NCI-H2196 (cell line): ENCODE measurements at regions not wholly inside any gene's neighbourhood (a gene's known extent, or its start where the extent isn't known, plus 50 kb on each side); places are given as distances from the start of the nearest gene placed in this dataset.

Experiments used
- DNase-seq: peaks from one replicate; lab custom pipeline; 2025; ENCODE audit not compliant: unreplicated experiment; lab: John Stamatoyannopoulos, UW

DNA sequence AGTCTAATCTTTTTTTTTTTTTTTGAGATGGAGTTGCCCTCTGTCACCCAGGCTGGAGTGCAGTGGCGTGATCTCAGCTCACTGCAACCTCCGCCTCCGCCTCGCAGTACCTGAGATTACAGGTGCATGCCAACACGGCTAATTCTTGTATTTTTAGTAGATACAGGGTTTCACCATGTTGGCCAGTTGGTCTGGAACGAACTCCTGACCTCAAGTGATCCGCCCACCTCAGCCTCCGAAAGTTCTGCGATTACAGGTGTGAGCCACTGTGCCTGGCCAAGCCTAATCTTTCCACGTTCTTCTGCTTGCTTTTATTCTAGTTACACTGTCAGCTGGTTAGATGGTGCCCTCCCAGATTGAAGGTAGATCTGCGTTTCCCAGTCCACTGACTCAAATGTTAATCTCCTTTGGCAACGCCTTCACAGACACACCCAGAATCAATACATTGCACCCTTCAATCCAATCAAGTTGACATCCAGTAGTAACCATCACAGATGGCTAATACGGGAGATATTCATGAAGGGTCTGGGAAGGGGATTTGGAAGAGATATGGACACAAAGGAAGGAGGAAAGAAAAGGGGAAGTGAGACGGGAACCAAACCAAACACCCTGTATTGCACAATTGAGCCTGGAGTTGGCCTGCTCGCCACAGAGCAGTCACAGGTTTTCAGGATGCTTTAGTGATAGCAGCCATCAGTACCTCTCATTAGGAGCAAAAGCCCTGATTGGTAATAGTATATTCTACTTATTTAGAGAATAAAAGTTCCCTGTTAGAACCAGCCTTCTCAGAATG is 229.8 kb downstream of the PIK3C3 start:
- no peak for DNase-seq

DNA sequence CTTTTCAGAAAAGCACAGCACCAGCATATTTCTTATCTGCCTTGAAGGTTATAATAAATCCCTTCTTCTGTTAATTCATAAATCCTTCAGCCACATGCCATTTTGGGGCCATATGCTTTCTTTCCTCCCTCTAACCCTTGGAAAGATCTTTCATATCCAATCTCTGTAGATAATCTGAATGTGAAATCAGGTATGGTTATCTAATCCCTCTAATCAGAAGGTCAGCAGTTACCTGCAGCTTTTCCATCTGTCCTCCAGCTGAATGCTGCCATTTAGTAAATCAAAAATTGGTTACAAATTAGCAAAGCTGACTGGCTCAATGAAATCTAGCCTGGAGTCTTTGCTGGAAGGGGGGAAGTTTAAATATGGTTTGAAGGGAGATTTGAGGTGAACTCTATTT is 230.5 kb downstream of the PIK3C3 start:
- no peak for DNase-seq

DNA sequence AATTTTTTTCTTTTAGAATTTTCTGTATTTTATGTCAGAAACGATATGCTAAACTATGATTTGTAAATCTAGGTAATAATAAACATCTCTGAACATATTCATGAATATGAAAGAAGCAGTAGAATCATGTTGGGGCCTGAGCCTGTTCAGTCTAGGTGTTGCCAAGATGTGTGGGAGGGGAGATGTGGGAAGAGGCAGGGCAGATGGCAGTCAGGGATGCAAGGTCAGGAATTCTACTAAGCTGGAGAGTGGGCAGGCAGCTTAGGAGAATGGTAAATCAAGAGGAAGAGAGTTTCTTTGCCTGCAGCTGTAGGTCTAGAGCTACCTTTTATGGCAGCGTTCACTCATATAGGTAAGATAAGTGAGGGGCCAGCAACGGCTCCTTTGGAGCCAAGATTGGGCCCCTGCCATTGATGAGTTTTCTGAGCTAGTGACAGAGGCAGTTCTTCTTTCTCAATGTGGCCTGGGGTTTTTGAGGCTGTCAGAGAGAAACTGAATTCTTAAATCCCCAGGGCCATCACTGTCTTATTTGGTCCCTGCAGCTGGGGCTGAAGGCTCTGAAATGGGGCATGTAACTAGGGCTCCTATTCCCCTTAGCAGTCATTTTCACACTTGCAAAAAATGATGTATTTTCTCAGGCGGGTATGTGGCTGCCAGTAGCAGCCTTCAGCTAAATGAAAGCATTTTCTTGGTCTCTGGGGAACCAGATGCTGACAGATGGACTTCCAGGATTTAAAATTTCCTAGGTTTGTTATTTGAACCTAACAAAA is 232.8 kb downstream of the PIK3C3 start:
- no peak for DNase-seq

DNA sequence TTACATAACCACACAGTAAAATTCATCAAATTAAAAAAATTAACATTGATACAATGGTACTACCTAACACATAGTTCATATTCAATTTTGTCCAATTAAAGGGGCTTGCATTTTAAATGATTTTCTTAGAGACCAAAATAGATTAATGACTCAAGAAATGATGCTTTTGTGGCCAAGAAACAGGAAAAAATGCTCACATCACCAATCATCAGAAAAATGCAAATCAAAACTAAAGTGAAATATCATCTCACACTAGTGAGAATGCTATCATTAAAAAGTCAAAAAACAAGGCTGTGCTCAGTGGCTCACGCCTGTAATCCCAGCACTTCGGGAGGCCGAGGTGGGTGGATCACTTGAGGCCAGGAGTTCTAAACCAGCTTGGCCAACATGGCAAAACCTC is 235.6 kb downstream of the PIK3C3 start:
- DNase-seq: no peak

DNA sequence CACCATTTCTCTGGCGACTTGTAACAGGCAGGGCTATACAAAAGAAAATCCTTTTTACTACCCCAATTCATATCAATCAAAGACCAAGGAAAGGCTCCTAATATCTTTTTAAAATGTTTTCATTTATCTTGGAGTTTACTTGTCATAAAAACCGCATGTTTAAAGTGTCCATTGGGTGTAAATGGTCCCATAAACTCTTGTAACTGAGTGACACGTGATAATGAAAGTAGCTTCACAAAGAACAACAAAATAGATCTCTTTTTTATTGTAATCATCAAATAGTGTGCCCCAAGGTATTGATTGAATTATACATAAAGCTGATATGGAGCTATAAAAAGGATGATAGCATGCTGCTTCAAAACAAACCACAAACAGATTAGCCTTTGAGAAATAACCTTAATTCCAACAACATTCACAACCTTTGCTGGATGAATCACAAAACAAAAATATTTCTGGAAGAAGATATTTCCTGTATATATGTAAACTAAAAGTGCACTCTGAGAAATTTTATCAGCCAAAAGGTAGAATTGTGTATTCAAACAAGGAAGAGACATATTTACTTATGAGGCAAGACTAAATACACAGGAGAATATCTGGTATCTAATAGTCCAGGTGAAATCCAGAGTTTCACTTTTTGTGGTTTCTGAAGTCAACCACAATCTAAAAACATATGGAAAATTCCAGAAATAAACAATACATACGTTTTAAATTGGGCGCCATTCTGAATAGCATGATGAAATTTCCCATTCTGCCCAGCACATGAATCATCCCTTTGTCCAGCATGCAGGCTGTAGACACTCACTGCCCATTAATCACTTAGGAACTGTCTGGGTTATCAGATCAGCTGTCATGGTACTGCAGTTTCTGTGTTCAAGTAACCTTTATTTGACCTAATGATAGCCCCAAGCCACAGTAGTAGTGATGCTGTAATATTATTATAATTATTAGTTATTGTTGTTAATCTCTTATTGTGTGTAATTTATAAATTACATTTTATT is 237.5 kb downstream of the PIK3C3 start:
- no peak for DNase-seq

DNA sequence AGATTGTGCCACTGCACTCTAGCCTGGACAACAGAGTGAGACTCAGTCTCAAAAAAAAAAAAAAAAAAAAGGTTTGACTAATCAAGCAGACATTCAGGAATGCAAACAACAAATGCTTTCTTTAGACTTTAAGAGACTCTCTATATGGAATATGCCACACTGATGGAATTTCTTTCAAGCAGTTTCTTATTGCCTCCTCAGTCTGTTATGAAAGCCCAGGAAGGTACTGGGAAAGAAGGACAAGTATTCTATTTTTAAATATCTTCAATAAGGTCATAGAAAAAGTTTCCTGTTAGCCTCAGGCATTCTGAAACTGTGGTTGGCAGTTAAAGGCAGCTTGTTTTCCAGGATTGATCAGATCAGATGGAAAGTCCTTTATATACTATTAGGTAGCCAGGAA is 241.6 kb downstream of the PIK3C3 start:
- DNase-seq: no peak

DNA sequence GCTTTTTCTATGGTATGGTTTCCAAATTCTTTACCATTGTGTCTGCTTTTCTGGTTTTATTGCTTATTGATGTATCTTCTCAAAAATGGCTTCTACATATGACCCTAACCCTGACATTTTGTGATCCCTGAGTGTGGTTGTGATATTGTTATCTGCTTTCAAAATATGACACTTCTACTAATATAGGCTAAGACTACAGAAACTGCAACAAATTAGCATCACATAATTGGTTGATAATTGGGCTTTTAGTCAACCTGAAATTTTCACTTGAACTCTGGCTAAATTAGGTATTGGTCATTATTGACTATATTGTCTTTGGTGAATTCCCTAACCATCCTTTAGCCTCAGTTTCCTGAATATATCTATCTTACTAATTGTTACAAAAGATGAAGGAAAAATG is 246.1 kb downstream of the PIK3C3 start:
- DNase-seq: no peak

DNA sequence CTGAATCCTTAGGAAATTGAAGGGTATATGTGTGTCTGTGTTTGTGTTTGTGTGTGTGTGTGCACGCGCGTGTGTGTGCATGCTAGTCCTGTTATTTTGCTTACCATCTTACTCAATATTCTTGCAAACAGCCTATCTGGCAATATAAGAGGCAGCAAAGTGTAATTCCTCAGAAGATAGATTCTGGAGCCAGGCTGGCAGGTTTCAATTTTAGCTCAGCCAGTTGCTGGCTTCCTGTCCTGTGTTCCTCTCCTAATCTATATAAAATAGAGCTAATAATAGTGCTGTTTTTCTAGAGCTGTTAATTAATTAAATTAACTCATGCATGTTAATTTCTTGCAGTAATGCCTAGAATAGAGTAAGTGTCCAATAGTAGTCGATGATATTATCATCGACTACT is 256.2 kb downstream of the PIK3C3 start:
- no peak for DNase-seq

DNA sequence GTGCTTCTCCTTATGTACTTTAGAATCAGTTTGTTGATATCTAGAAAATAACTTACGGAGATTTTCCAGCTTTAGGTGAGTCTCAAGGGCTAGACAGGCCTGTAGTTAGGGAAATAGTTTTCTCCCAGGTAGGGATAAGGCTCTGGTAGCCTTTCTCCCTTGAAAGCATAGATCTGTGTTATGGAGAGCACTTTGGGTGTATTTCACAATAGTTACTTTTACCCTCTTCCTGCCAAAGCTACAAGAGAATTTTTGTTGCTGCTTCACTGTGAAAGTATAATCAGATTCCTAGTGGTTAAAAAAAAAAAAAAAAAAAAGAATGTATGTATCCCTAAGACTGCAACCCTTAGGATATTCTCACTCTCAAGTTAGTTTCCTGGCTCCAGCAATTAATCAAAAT is 267.5 kb downstream of the PIK3C3 start:
- DNase-seq: no peak

DNA sequence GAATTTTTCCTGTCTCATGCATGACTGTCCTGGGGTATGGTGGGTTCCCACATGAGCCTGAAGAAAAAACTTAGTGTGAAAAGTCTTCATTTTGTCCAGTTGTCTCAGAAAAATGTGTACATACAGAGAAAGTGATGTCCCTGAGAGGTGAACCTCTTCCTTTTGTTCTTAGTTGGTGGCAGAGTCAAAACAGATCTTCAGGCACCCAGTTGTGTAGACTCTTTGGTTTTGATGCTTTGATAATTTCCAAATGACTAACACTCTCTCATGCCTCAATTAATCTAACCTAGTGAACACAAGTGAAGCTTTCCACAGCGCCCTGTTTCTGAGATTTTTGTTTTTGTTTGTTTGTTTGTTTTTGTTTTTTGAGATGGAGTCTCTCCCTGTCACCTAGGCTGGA is 273.5 kb downstream of the PIK3C3 start:
- no peak for DNase-seq

DNA sequence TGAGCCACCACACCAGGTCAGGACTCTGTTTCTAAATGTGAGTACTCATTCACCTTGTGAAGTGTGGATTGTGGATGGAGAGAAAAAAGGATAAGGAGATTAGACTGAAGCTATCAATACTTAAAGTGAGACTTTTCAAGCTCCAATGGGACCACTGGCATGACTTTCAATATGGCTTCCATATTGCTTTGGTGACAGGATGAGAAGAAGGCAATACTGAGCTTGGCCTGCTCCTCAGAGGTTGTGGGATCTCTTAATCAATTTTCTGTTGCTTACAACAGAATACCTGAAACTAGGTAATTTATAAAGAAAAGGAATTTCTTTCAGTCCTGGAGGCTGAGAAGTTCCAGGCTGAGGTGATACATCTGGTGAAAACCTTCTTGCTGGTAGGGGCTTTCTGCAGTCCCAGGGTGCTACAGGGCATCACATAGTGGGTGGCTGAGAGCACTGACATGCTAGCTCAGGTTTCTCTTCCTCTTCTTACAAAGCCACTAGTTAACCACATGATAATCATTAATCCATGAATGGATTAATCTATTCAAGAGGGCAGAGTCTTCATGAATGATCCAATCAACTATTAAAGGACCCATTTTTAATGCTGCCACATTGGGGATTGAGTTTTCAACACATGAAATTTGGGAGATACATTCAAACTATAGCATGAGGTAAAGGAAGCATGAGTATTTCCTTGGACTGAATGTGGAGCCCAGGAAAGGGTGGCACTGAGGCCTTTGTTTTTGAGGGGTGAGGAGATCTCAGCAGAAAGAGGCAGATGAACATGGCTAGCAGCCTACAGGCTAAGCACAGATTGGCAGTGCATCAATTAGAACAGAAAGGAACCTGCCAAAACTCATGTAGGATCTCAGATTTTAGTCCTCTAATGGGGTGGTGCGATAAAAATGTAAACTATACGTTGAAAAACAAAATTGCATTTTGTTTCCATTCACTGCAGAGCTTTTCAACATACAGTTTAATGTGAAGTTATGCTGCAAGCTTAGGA is 274.5 kb downstream of the PIK3C3 start:
- no peak for DNase-seq

DNA sequence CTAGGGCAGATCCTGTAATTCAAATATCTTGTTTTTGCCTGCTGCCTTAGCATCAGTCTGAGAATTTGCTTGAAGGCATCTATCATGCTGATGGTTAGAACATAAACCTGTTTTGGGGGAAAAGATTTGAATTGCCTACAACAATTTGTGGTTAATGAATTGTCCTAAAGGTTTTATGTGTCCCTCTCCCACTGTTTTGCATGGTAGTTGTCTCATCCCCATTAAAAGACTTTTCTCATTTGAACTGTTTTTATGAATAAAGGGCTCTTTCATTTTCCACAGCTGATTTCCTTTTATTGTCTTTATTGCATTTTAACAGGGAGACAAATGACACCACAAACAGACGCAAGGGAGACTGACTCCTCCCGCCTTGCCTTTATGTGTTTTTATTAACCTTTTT is 275.6 kb downstream of the PIK3C3 start:
- no peak for DNase-seq

DNA sequence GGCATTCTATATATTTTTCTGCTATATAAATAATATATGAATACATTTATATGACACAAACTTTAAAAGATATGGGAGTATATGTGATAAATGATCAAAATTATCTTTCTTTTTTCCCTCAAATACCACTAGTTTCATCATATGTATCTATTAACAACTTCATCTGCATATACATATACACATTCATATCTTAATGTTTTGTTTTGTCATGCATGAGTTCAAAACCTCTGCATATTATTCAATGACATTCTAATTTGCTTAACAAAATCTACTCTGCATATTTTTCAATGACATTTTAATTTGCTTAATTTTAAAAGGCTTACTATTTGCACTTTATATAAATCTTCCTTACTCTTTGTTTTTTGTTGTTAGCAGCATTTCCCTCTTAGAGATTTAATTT is 276.2 kb downstream of the PIK3C3 start:
- DNase-seq: no peak

DNA sequence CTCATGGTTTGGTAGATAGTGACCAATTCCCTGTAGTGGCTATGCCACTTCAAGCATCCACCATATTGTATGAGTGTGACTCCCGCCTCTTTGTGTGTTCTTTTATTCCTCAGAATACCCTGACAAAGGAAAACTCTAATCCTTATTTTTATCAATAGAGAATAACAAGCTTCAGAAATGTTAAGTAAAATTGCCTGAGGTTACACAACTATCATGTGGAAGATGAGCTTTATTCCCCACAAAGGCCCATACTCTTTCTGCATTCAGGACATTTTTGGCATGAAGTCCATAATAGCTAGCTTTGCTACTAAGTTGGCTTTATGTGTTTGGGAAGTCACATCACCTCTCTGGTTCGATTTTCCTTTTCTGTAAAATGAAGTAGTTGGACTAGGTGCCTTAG is 276.8 kb downstream of the PIK3C3 start:
- no peak for DNase-seq

DNA sequence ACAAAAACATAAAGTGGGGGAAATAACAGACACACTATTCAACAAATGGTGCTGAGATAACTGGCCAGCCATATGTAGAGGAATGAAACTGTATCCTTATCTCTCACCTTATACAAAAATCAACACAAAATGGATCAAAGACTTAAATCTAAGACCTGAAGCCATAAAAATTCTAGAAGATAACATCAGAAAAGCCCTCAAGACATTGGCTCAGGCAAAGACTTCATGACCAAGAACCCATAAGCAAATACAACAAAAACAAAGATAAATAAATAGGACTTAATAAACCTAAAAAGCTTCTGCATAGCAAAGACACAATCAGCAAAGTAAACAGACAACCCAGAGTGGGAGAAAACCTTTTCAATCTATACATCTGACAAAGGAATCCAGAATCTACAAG is 278.9 kb downstream of the PIK3C3 start:
- no peak for DNase-seq

DNA sequence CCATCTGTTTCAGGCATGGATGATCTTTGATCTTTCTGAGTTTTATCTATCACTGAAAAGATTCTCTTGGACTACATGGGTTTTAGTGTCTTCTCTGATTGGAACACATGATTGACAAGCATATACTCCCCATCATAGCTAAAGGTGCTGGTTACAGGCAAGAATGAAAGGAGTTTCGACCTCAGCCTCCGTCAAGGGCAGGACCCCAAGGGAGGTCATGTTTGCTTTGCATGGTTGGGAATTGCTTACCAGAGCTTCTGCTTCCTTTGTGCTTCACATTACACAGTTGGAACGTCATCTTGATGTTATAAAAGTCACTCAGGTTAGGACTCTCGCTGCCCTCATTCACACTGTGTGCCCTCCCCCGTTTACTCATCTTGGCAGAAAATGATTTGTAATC is 287.7 kb downstream of the PIK3C3 start:
- no peak for DNase-seq

DNA sequence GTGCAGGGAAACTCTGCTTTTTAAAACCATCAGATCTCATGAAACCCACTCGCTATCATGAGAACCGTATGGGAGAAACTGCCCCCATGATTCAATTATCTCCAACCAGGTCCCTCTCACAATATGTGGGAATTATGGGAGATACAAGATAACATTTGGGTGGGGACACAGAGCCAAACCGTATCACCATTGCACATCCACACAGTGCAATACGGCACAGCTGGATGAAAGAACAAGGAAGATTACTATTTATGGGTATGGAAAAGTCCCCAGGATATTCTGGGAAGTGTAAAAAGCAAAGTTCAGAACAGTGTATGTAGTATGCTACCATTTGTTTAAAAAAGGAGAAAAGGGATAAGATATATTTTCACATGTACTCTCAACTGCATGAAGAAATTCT is 290.1 kb downstream of the PIK3C3 start:
- DNase-seq: no peak

DNA sequence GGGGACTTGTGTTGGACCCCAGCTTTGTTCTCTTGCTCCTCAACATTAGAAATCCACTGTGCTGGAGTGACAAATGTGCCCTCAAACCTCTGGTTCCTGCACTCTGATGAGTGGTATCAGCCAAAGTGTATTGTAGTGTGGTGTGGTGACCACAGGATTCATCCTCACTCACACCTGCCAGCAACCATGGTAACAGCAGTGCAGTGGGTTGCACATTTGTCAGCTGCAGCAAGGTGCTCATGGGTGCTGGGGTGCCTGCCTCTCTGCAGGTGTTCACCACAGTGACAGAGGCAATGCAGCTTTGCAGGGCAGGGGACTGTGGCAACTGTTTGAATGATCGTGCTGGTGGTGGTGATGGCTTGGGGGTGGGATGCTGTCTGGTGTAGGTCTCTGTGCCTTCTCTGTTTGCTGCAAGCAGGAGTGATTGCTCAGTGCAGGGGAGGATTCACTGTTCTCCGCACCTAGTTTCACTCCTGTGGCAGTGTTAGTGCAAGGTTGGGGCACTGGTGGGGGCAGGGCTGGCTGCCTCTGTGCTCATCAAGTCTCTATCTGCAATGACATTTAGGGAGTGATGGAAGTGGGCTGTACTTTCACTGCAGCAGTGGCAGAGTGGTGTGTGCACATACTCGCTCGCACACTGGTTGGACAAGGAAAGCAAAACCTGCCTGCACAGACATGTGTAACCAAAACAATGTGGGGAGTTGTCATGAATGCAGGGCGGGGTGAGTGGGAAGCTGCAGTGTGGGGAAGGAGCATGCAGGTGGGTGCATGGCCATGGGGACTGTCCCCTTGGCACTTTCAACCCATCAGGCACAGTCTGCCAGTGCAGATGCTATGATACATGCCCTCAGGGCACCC is 301.1 kb downstream of the PIK3C3 start:
- DNase-seq: no peak

DNA sequence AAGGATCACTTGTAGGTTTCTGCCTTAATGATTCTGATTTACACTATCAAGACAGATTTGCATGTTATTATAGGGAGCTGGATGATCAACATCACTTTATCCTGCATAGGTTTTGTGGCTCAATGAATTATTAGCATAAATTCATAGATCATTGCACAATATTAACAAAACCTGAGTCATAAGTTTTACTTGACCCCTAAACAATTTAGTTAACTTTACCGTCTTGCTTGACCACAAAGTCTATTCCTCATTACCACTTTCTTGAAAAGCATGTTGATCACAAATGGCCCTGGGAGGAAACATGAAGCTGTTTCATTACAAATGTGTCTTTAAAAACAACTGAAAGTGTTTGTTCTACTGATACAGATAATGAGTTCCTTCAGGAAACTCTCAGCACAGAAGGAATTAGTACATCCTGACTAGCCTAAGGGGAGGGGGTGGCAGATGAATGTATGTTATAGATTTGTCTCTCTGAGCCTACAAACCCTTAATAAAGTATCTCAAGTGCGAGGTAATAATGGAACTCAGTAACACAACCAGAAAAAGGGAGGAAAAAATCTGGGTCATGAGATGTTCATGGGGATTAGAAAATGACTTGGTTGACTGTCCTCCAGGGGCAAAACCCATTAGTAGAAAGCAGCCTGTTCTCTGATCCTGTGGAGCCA is 303.4 kb downstream of the PIK3C3 start:
- no peak for DNase-seq
